H1 (cell line): ENCODE measurements at regions not wholly inside any gene's neighbourhood (a gene's known extent, or its start where the extent isn't known, plus 50 kb on each side); places are given as distances from the start of the nearest gene placed in this dataset.

Experiments used
- CBX5 ChIP-seq: fragments of 300-800, 300-1000 bp; sonication (generic); IDR thresholded peaks from 2 replicates; pipeline ENCODE4 v1.7.1; 2016; ENCODE audit warnings: antibody characterized with exemption, low read length, low read depth
- CHD2 ChIP-seq: IDR thresholded peaks from 2 replicates; pipeline ENCODE4 v1.6.1; 2012; ENCODE audit warnings: low read length, improper control_type of control experiment
- CTCF ChIP-seq, 3 experiments: IDR thresholded peaks; 1 replicate in 2 of 3; 2 replicates in 1 of 3; pipeline versions ENCODE4 v1.5.1 to v1.6.1; 2011; ENCODE audit warnings: low read length in 3 of 3, mild to moderate bottlenecking in 3 of 3, inconsistent platforms in 2 of 3, low read depth in 1 of 3, moderate library complexity in 1 of 3; ENCODE audit not compliant: insufficient read depth in 1 of 3; ENCODE audit errors: control extremely low read depth in 1 of 3
- EGR1 ChIP-seq: IDR thresholded peaks from 2 replicates; pipeline ENCODE4 v1.6.1; 2011; ENCODE audit warnings: low read depth, low read length, borderline replicate concordance
- EZH2 ChIP-seq: fragments of 200-600 bp; sonication (generic); IDR thresholded peaks from 2 replicates; pipeline ENCODE4 v1.7.1; 2012; ENCODE audit warnings: low read depth, mild to moderate bottlenecking, moderate library complexity, low read length, inconsistent platforms; ENCODE audit not compliant: severe bottlenecking
- RFX5 ChIP-seq: IDR thresholded peaks from 2 replicates; pipeline ENCODE4 v1.6.1; 2011; ENCODE audit warnings: low read depth, low read length, improper control_type of control experiment, borderline replicate concordance
- SIN3A ChIP-seq, 2 experiments: IDR thresholded peaks in 1 of 2; conservative IDR thresholded peaks in 1 of 2; 2 replicates each; pipeline ENCODE4 v1.6.1; 2011 to 2012; ENCODE audit warnings: low read length in 2 of 2, improper control_type of control experiment in 1 of 2, low read depth in 1 of 2, mild to moderate bottlenecking in 1 of 2
- SRF ChIP-seq: IDR thresholded peaks from 2 replicates; pipeline ENCODE4 v1.6.1; 2011; ENCODE audit warnings: mild to moderate bottlenecking, low read depth, low read length, moderate library complexity
- SUZ12 ChIP-seq: fragments of 200-600 bp; sonication (generic); IDR thresholded peaks from 2 replicates; pipeline ENCODE4 v1.6.1; 2012; ENCODE audit warnings: mild to moderate bottlenecking, inconsistent platforms, low read length, moderate library complexity, mixed read lengths
- TAF1 ChIP-seq: IDR thresholded peaks from 2 replicates; pipeline ENCODE4 v1.6.1; 2011; ENCODE audit warnings: mild to moderate bottlenecking, low read depth, low read length
- TAF7 ChIP-seq: optimal IDR thresholded peaks from 2 replicates; pipeline ENCODE3; 2011; ENCODE audit warnings: low read depth, mild to moderate bottlenecking, inconsistent platforms, low read length, moderate library complexity, borderline replicate concordance
- TEAD4 ChIP-seq: IDR thresholded peaks from 2 replicates; pipeline ENCODE4 v1.6.1; 2012; ENCODE audit warnings: low read depth, low read length, inconsistent platforms, mixed read lengths
- ZNF274 ChIP-seq: IDR thresholded peaks from 2 replicates; pipeline ENCODE4 v1.7.0; 2012; ENCODE audit warnings: low read length, borderline replicate concordance; ENCODE audit errors: extremely low read depth

- TF ChIP-seq SUZ12: no peak
- no peak for TF ChIP-seq RFX5
- no peak for TF ChIP-seq CHD2
- no peak for TF ChIP-seq EGR1
- no peak for TF ChIP-seq CBX5
- TF ChIP-seq CTCF (IDR thresholded peaks at IDR 0.05; ENCODE audit: control extremely low read depth in 1 of 3, insufficient read depth in 1 of 3, low read depth in 1 of 3, low read length in 3 of 3): no peak
- TF ChIP-seq ZNF274: no peak
- TF ChIP-seq TAF1: no peak
- TF ChIP-seq TEAD4: no peak
- TF ChIP-seq TAF7: no peak
- no peak for TF ChIP-seq EZH2
- no peak for TF ChIP-seq SIN3A (conservative IDR thresholded peaks at IDR 0.05 in 1 of 2, IDR thresholded peaks at IDR 0.05 in 1 of 2; ENCODE audit: low read depth in 1 of 2, low read length in 2 of 2)
- TF ChIP-seq SRF: no peak
These were observed 282.8 kb upstream of the EDNRB start for GRCh38 chr13:78201411-78201810.
